GM19463 (cell line): ENCODE measurements at regions not wholly inside any gene's neighbourhood (a gene's known extent, or its start where the extent isn't known, plus 50 kb on each side); places are given as distances from the start of the nearest gene placed in this dataset.

Experiments used
- ATAC-seq: cut with Tn5 transposase; IDR thresholded peaks from one replicate; pipeline ENCODE4 v1.9.1; 2021; ENCODE audit warnings: mild to moderate bottlenecking, moderate library complexity; ENCODE audit not compliant: unreplicated experiment

DNA sequence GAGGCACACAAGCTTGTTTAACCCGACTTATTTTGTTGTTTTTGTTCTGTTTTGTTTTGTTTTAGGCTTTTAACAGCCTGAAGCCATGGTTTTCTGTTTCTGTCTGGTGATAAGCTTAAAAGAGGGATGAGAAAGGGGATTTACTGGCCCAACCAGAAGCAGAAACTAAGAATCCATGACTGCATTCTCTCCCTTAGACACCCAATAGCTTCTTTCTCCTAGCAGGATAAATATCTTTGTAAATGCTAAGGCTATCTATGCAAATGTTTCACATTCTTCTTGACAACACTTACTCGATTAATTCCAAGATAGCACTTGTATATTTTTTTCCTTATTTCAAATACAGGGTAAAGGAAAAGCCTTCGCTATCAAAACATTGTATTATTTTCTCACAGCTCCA lies 53.7 kb upstream of the SMAD1 start:
- ATAC-seq, result no peak

DNA sequence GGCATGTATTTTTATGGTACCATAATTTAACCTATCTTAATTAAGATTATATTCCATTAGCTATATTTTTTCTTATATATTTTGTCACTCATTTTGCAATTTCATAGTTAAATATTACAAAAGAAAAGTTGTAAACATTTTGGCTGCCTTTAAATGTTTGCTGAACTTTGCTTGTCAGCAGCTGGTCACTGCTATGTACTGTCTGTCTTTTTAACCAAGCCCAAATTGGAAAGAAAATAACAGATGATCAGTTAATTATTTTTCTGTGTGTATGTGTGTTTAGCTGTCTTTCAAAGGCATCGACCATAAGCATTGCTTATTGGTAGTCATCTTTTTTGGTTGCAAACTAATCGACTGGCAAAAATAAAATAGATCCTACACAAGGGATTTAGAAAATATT lies 54.4 kb upstream of the SMAD1 start:
- ATAC-seq, result no peak

DNA sequence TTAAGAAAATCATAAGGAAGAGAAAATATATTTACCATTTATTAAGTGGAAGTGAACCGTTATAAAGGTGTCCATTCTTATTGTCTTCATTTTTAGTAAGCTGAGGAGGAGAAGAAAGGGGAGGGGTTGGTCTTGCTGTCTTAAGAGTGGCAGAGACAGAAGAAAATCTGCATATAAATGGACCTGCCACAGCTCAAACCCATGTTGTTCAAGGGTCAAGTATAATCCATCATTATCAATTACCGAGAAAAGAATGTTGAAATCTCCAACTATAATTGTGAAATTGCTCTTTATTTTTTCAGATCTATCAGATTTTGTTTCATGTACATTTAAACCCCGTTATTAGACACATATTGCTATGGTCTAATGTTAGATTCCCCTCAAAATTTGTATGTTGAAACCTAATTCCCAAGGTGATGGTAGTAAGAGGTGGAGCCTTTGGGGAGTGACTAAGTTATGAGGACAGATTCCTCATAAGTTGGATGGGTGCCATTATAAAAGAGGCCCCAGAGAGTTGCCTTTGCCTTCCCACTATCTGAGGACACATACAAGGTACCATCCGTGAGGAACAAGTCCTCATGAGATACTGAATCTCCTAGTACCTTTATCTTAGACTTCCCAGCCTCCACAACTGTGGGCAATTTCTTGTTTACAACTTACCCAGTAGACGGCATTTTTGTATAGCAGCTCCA lies 58.5 kb upstream of the SMAD1 start:
- no peak for ATAC-seq

DNA sequence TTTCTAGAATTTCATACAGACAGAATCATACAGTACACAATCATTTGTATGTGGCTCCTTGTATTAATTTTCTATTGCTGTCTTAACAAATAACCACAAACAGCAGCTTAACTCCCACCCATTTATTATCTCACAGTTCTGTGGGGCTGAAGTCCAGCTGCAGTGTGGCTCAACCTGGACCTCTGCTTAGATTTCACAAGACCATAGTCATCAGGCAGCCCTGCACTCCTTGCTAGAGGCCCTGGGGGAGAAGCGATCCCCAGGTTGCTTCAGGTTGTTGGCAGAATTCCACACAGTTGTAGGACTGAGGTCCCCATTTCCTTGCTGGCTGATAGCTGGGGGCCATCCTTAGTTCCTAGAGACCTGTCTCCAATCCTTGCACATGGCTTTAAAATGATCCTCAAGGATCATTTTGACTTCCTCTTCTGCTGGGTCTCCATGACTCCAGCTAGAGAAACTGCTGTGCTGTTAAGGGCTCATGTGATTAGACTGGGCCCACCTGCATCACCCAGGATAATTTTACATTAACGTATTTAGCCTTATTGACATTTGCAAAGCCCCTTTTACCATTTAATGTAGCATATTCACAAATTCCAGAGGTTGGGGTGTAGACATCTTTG lies 60.9 kb upstream of the SMAD1 start:
- no peak for ATAC-seq

DNA sequence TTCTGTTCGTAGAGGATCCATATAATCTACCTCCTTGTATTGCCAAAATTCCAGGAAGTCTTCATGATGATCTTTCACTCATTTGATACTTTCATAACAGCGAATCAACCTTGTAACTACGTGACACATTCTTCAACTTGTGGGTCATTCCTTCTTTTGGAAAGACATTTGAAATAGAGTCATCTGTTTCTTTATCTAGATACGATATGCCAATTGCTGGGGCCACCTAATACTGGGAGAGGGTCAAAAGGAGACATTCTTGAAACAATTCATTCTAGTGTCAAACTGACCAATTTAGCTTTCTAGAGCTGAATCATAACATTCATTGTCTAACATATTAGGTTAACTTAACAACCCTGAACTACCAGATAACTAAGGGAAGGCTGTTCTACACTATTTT lies 62.9 kb upstream of the SMAD1 start:
- no peak for ATAC-seq

DNA sequence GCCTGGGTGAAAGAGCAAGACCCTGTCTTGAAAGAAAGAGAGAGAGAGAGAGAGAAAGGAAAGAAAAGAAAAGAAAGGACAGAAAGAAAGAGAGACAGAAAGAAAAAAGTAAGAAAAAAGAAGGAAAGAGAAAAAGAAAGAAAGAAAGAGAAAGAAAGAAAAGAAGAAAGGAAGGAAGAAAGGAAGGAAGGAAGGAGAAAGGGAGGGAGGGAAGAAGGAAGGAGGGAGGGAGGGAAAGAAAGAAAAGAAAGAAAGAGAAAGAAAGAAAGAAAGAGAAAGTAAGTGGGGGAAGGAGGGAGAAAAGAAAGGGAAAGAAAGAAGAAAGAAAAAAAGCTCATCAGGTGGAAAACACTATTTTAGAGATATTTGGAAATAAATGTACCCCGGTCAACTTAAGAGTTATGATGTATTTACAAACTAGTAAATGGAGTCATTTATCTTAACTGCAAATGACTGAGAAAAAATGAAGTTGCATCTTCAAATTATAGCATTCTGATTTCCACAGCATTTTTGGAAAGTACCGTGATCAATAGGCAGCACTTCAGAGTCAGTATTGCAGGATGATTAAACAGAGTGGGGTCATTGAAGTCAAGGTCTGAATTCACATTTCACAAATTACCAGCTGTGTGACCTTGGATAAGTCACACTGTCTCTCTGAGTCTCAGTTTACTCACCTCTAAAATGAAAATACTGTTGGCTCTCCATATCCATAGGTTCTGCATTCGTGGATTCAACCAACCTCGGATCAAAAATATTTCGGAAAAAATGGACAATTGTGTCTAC lies 64.1 kb upstream of the SMAD1 start:
- no peak for ATAC-seq

DNA sequence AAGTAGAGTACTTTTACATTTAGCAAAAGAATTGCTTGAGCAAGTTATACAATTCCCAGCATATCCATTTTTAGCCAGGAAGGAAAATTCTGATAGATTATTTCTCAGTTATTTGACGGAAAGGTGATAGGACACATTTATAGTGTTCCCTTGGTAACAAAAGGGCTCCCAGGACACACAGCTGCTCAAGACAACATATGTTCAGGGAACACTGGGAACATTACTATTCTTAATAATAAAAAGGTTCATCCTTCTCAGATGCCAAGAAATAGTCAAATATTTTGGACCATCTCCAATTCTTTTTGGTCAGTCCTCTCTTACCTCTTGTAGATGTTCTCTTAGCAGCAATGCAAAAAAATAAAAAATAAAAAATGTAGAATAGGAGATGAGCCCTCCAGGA lies 66.8 kb upstream of the SMAD1 start:
- no peak for ATAC-seq

DNA sequence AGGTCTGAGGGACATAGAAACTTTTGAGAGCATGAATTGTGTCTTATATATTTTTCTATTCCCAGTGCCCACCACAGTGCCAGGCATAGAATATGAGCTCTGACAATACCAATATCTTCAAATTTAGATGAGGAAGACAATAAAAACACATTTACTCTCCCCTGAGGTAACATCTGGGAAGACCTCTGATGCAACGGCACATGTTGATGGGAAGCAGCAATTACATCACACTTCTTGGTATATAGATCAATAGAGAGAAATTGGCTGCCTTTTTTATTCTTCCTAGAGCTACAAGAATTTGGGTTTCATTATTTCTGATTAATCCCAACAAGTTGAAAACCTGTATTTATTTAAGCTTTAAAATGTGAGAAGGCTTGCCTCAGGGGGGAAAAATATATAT lies 67.4 kb upstream of the SMAD1 start:
- ATAC-seq, result no peak

DNA sequence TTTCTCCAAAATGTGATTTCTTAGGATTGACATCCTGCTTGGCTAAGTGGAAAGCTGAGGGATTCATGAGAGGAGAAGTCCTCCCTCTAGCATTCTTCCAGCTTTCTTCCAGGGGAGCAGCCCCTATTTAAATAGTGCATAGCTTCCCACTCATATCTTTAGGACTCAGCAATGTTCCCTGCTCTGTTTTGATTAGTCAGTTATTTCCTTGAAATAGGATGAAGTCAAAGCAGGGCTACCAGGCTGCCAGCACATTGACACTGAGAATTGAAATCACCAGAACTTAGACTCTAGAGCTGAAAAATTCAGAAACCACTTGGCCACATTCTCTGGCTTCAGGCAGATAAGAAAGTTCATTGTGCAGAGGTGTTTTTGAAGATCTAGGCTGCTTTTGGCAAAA lies 74.7 kb upstream of the SMAD1 start:
- no peak for ATAC-seq

DNA sequence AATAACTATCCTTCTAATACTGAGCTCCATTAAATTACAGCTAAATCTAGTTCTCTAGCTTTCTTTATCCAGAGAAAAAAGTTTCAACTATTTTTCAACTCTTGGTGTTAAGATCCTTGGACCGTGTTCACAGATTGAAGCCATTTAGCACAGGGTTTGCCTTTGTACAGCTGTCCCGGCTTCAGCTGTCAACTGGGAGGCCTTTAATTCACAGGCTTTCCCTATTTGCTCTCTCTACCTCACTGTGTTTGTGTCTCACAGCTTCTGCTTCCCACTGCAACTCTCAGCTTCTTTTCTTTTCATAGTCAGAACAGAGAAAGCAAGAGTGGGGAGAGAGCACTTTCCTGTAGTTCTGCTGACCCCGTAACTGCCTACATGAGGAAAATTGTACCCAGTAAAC lies 76.9 kb upstream of the SMAD1 start:
- no peak for ATAC-seq

DNA sequence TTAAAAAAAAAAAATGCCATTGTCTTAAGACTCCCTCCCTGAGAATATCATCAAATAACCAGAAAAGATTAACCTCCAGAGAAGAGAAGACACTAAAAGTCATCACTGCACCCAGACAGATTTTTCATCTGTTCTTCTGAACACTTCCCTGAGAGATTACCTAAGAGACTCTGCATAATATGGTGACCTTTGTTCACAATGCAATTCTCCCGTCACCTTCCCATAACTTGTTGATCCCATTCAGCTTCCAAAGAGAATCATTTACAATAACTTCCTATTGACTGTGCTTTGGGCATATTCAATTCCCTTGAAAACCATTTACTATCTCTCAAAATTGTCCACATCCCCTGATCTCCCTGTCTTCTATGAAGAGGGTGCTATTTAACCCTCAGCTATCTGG lies 85.1 kb upstream of the SMAD1 start:
- ATAC-seq, result no peak

DNA sequence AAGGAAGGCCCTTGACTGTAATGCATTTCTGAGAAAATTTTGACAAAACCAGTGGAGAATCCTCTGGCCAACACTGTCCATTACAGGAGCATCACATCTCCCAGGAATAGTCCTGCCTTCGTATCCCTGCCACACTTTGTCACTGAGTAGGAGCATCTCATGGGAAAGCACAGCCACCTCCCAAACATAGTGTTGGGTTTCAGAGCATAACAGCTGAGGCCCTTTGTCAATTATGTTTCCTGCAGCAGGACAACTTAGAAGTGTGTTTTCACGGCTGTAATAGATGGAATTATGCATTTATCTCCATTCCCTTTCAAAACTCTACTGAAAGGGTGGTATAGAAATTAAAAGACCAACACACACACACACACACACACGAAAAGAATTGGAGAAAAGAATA lies 91.1 kb upstream of the SMAD1 start:
- ATAC-seq, result no peak

DNA sequence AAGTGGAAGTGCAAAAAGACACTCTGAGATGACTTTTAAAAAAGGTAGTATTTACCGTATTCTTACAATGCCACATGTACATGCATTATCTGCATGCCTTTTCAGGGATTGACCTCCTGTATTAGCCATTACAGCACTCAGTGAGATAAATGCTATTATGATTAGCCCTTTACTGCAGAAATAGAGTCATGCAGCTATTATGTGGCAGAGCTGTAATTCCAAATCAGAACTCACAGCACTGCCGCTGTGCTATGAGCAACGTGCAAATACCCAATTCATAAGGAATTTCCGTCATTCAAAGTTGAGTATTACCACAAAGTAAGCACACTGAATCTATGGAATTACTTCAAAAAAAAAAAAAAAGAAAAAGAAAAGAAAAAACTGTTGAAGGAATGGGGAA lies 92.1 kb upstream of the SMAD1 start:
- ATAC-seq, result no peak

DNA sequence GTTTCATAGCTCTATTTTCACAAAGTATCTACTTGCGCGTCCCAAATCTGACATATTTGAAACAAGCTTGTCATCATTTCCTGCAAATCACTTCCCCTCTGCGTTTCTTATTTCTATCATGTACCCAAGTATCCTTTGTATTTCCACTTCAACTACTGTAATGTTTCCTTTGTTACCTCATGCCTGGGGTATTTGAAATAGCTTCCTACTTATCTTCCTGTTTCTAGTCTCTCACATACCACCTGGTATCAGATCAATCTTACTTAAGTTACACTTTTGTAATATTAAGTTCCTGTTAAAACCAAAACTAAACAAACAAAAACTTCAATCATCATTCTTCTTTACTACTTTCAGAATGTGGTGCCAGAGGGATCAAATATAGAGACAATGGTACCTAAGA lies 93.6 kb upstream of the SMAD1 start:
- no peak for ATAC-seq

DNA sequence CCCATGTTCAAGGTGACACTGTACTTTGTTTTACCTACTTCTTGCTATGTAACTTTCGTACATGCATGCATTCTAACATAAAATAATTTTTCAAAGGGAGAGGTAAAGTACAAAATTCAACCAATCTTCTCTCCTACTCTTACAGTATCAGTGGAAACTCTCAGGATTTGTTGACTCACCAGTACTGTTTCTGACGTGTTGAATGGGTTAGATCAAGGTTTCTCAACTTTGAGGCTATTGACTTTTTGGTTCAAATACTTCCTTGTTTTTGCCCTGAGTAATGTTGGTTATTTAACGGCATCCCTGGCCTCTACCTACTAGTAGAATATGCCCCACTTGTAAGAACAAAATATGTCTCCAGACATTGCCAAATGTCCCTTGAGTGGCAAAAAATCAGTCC lies 94.6 kb upstream of the SMAD1 start:
- no peak for ATAC-seq

DNA sequence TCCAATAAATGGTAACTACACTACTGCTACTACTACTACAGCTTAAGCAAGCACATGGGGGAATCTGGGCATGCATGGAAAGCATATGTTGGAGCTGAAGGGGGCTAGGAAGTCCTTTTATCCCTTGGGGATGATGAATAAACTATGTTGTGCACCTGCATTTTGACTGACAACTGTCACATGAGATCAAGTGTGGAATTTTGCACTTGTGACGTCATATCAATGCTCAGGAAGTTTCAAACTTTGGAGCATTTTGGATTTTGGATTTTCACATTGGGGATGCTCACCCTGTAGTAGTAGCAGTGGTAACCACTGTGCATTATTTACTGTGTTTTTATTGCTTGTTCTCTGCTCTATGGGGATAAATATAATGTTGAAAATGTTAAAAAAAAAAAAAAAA lies 100.5 kb upstream of the SMAD1 start:
- no peak for ATAC-seq

DNA sequence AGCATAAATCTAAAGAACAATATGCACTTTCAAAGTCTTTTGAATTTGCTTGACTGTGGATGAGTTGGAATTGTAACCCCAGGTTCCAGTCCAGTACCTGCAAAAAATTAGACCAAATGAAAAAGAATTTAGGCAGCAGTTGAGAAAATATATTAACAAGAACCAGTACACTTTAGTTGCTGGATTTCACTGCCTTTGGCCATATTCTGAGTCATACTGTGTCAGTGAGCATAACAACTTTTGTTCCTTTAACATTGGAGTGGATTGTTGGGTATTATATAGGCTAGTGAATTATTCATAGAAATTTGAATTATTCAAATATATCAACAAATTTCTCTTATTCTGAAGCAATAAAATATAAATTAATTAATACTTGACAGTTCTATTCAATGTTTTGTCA lies 101.5 kb upstream of the SMAD1 start:
- no peak for ATAC-seq

DNA sequence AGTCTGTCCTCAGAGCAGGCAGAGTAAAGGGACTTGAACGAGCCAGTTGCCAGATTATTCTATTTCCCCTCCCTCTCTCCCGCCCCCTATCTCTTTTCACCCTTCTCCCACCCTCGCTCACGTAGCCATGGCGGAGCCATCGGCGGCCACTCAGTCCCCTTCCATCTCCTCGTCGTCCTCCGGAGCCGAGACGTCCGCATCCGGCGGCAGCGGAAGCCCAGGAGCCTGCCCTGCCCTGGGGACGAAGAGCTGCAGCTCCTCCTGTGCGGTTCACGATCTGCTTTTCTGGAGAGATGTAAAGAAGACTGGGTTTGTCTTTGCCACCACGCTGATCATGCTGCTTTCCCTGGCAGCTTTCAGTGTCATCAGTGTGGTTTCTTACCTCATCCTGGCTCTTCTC lies 106.2 kb upstream of the SMAD1 start:
- ATAC-seq, result no peak

DNA sequence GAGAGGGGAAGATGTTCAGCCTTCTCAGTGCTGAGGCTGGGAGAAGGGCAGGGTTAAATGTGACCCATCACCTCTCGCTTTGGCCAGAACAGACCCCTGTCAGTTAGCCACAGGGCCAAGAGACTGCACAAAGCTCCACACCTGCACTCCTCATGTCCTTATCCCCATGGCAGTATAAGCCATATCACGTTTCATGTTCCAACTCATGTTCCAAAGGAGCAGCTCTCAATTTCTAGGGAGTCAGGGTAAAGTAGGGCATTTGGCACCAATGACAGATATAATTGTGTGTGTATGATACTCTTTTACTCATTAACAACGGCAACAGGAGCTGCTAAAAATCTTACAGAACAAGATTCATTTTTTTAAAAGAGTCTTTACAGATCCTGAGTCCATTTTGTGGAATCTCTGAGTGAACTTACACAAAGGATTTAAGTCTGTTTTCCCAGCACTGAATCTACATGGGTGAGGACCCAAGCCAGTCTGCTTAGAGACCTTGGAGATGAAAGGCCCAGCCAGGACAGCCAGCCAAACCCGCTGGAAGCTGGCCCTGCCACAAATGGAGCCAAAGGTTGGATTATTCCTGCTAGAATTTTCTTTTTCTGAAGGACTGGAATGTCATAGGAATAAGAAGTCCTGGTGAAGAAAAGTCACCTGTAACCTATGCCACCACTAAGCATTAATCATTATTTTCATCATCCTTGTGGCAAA lies 129.1 kb upstream of the SMAD1 start:
- no peak for ATAC-seq

DNA sequence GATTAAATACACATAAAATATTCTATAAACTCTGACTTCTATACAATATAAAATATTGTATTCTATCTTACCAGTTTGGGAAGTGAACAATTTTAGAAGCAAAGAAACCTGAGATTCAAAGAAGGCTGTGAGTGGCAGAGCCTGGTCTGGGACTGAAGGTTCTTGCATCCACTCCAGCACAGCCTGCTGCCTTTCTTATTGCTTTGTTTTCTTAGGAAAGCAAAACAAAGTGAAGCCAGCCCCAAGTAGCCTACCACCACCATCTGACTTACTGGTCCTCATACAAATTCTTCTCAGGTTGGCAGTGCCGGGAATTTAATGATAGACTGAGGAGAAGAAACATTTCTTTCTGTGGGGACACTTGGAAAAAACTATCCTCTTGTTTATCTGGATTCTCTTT lies 129.7 kb upstream of the SMAD1 start:
- ATAC-seq, result no peak

DNA sequence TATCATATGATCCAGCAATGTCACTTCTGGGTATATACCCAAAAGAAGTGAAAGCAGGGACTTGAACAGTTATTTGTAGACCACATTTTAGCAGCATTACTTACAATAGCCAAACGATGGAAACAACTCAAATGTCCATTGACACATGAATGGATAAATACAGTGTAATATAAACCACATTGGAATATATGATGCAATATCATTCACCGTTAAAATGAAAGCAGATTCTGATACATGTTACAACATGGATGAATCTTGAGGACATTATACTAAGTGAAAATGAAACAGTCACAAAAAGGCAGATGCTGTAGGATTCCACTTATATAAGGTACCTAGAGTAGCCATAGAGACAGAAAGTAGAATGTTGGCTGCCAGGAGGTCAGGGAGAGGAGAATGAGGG lies 130.5 kb upstream of the SMAD1 start:
- ATAC-seq, result no peak

DNA sequence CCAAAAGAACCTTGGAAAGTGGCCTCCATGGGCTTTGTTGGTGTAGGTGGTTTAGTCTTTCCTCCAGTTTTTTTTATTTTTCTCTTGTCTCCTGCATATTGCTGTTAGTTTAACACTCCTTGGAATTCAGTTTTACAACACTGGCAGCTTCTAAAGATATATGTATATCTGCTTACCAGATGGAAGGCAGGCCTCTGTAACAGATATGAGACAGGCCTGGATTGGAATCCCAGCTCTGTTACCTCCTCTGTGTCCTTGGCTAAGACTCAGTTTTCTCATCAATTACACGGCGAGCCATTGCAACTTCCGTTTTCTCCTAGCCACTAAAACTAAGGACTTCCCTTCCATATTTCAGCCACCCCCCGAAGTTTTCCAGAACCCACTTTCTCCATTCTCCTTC lies 133.4 kb upstream of the SMAD1 start:
- ATAC-seq, result no peak
